GM18517 (cell line): ENCODE measurements at regions not wholly inside any gene's neighbourhood (a gene's known extent, or its start where the extent isn't known, plus 50 kb on each side); places are given as distances from the start of the nearest gene placed in this dataset.
"Not testable (repeated sequence)": the region's sequence is repeated elsewhere in the genome, so short reads cannot be mapped to it uniquely, and the experiment has no call there.

Experiments
- ATAC-seq: cut with Tn5 transposase; IDR thresholded peaks from one replicate; pipeline ENCODE4 v1.9.1; 2021; ENCODE audit warnings: mild to moderate bottlenecking, moderate library complexity; ENCODE audit not compliant: unreplicated experiment

GRCh38 chr6:27747637-27748036 is 164.6 kb downstream of the OR2B2 start:
- no peak for ATAC-seq

DNA sequence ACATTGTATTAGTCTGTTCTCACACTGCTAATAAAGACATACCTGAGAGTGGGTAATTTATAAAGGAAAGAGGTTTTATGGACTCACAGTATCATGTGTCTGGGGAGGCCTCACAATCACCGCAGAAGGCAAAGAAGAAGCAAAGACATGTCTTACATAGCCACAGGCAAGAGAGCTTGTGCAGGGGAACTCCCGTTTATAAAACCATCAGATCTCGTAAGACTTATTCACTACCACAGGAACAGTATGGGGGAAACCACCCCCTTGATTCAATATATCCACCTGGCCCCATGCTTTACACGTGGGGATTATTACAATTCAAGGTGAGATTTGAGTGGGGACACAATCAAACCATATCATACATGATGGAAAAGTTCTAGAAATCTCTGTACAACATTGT is 165.3 kb downstream of the OR2B2 start:
- ATAC-seq: not testable (repeated sequence)

DNA sequence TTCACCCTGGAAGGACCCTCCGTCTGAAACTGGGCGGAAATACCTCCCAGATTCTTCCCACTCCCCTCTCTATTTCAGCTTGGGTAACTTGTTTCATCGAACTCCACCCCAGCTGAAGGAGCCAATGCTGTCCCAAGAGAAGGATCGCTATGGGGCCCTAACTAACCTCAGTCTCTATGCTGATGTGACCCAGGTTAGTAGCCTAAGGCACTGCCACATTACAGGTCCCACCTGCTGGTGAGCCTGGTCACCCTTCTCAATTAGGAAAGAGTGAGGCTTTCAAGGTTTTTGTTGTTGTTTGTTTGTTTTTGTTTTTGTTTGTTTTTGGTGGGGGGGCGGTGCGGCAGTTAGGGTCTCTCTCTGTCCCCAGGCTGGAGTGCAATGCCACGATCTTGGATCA is 168.4 kb downstream of the OR2B2 start:
- no peak for ATAC-seq

GRCh38 chr6:27742833-27743573 is 169.2 kb downstream of the OR2B2 start:
- no peak for ATAC-seq

GRCh38 chr6:27739902-27740301 is 172.3 kb downstream of the OR2B2 start:
- ATAC-seq: not testable (repeated sequence)

DNA sequence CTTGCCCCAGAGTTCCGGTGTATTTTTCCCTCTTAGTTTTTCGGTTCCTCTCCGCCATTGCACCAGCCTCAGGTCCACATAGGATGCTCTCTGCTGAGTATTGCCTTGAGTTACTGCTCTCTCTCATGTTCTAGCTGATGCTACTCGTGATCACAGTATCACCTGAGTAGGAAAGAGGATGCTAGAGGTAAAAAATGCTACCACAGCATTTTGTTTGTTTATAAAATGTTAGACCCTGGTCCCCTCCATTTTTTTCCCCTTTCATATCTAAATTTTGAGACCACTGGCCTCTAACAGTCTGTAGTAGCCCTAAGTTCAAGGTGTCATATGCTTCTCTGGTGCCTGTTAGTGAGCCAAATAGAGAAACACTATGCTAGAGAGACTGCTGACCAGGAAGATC is 175.5 kb downstream of the OR2B2 start:
- no peak for ATAC-seq

DNA sequence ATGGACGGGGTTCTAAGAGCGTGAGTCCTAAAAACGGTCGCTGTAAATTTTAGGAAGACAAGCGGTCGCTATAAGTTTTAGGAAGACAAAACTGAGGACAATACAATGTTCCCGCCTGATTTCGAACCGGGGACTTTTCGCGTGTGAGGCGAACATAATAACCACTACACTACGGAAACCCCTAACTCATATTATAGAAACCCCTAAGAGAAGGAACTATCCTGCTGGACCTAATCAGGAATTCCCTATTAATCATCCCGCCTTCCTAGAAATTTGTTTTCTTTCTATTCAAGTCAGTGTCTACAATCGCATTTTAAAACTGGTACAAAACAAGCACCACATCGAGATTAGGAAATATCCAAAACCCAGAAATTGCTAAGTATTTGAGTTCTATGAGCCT is 183.8 kb downstream of the OR2B2 start:
- no peak for ATAC-seq

DNA sequence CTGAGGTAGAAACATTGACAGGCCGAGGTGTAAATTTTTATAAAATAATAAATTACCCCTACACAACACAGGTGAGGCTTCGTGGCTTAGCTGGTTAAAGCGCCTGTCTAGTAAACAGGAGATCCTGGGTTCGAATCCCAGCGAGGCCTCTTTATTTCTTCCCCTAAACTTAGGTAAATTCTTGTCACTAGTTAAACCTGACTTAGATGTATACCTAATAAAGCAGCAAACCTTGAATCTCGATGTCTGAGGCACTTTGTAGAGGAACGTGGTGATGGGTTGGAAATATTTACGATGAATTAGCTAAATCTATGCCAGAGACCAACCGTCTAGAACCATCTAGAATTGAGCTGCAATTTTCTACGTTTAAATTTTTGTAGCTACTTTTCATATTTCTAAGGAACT is 185.6 kb downstream of the OR2B2 start:
- ATAC-seq: no peak

GRCh38 chr6:27720607-27721580 is 191.3 kb downstream of the OR2B2 start:
- ATAC-seq: no peak

DNA sequence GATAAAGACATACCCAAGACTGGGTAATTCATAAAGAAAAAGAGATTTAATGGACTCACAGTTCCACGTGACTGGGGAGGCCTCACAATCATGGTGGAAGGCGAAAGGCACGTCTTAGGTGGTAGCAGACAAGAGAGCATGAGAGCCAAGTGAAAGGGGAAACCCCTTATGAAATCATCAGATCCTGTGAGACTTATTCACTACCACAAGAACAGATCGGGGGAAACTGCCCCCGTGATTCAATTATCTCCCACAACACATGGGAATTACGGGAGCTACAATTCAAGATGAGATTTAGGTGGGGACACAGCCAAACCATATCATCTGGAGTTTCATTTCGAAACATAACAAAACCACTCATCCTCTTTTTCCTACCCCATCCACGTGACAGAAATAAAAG is 193.2 kb downstream of the OR2B2 start:
- not testable (repeated sequence) for ATAC-seq

GRCh38 chr6:27706431-27706830 is 205.8 kb downstream of the OR2B2 start:
- ATAC-seq: no peak

DNA sequence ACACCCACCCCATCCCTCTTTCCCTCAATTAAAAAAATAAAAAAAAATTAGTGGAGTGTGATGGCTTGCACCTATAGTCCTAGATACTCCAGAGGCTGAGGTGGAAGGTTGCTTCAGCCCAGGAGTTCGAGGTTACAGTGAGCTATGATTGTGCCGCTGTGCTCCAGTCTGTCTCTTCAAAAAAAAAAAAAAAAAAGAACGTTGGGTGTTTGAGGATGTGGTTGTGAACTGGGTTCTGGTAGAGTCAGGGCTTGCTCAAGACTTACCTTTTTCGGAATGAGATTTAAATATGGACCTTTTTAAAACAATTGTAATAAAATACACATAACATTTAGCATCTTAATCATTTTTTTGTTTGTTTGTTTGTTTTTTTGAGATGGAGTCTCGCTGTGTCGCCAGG is 211.9 kb downstream of the OR2B2 start:
- ATAC-seq: no peak

- ATAC-seq: no peak
These were observed 217.7 kb downstream of the OR2B2 start for GRCh38 chr6:27694547-27694874.

DNA sequence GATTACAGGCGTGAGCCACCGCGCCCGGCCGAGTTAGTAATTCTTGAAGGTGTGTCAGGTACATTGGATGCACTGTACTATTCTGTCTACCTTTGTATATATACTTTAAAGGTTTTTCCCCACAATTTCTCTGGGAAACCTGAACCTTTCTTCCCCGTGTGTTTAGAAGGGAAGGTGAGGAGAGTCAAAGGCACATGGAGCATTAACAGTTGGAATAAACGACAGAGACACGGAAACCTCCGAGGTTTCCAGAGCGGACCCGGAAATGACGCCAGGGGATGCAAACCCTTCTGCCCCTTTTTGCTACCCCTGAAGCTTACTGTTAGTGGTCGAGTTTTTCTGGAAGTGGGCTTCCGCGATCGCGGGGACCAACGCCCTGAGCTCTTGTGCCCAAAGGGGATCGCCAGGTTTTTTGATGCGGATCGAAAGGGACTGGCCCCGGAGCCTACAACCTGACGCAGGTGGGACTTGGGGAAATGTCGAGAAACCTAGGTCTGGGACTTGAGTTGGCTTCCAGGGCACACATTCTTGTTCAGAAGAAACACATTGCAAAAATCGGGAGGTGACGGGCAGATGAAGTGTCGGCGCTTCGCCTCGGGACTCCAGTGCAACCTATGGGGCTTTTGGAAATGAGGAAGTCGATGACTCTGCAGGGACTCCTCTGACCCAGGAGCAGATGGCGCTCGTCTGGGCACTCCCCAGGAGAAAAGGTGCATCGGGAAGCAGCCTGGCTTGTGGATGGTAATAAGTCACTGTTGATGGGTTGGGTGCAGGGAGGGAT is 218.2 kb downstream of the OR2B2 start:
- no peak for ATAC-seq

DNA sequence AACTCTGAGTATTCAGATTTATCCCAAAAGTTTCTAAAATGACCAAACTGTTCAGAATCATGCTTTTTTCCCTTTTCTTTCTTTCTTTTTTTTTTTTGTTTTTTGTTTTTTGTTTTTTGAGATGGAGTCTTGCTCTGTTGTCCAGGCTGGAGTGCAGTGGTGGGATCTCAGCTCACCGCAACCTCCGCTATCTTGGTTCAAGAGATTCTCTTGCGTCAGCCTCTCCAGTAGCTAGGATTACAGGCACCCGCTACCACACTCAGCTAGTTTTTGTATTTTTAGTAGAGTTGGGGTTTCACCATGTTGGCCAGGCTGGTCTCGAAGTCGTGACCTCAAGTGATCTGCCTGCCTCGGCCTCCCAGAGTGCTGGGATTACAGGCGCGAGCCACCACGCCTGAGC is 219.2 kb upstream of the ZNF184 start:
- not testable (repeated sequence) for ATAC-seq

GRCh38 chr6:27688014-27688586 is 215.2 kb upstream of the ZNF184 start:
- peak; percentile 67 for ATAC-seq

GRCh38 chr6:27687154-27688013 is 214.5 kb upstream of the ZNF184 start:
- ATAC-seq: peak; percentile 50

GRCh38 chr6:27685279-27685678 is 212.4 kb upstream of the ZNF184 start:
- ATAC-seq: no peak

- ATAC-seq: no peak
These were observed 211.6 kb upstream of the ZNF184 start for GRCh38 chr6:27684264-27685211.
